ENCODE measurements at regions not wholly inside any gene's neighbourhood (a gene's known extent, or its start where the extent isn't known, plus 50 kb on each side); places are given as distances from the start of the nearest gene placed in this dataset.
"Not testable (repeated sequence)": the region's sequence is repeated elsewhere in the genome, so short reads cannot be mapped to it uniquely, and the experiment has no call there.

DNA sequence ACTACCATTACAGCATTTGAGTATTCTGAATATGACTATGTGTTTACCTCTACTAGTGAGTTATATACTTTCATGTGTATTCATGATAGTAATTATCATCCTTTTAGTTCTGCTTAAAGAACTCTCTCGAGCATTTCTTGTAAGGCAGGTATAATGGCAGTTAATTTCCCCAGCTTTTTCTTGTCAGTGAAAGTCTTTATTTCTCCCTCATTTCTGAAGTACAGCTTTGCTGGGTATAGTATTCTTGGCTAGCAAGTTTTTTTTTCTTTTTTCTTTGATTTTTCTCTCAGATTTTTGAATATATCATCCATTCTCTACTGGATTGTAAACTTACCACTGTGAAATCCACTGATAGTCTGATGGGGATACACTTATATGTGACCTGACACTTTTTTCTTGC, 165.9 kb upstream of the ARHGAP5 start:
- no peak for DNase-seq

DNA sequence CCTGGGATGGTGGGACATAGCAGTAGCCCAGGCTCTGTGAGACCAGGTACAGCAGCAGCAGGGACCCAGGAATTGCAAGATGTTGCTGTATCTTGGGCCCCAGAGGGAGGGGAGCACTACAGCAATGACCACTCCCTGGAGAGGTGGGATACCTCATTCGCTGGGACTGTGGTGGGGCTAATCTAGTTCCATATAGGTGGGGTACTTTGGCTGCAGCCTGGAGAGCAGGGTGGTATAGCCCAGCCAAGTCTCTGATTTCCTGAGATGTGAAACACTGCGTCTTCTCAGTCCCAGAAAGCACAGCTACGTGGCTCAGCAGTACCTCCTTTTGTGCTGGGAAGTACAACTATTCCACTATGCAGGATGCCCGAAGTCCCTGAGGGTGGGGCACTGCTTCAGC, 163.7 kb upstream of the ARHGAP5 start:
- DNase-seq: no peak

DNA sequence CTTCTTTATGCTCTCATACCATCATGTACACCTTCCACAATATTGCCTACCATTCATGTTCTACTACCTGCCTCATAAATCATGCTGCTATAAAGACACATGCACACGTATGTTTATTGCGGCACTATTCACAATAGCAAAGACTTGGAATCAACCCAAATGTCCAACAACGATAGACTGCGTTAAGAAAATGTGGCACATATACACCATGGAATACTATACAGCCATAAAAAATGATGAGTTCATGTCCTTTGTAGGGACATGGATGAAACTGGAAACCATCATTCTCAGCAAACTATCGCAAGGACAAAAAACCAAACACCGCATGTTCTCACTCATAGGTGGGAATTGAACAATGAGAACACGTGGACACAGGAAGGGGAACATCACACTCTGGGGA, 158.8 kb upstream of the ARHGAP5 start:
- not testable (repeated sequence) for DNase-seq

GRCh38 chr14:31920001-31920400, 157.1 kb upstream of the ARHGAP5 start:
- DNase-seq: no peak

- DNase-seq: no peak
Observed at GRCh38 chr14:31920989-31921650, 156.0 kb upstream of the ARHGAP5 start.

DNA sequence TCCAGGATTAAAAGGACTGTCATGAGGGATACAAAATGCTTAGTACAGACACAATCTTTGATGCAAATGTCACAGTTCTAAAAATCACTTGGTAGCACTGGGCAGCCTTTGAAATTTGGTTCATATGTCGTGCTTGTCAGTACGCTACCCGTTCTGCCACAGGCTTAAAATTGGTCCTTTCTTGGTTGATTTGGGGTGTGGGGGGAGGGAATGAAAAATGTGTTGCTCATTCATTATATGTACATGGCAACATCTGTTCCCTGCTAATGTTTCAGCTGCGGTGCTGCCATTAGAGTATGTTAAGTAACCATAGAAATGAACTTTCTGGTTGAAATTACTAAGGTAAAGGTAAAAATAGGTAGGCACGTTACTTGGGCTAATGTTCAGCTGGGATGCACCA, 155.4 kb upstream of the ARHGAP5 start:
- DNase-seq: no peak

GRCh38 chr14:31926123-31926522, 151.0 kb upstream of the ARHGAP5 start:
- DNase-seq: no peak

DNA sequence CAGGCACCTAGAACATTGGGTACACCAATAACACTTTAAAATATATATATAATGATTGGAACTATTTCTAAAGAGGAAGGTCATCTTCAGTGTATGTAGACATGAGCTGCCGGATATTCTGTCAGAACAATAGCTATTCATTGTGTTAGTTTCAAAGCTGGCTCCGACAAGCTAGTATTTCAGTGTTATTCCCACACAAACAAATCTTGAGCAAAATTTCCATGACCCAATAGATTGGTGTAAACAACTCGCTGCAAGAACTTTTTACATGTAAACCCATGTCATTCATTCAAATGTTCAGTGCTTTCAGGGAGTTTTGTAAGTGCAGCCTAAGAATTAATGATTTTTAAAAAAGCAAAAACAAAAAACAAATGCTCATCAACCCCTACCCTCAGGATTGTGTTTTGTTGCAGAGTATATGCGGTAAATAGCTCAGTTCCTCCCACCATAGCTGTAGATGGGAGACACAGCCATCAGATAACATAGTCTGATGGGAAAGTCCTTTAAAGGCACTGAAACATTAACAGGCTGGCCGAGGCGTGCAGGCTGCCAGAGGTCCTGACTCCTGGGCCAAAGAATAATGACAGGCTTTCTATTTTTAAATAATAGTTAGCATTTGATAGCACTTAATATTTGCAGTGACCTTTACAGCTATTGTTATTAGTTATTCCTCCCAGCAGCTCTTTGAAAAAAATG, 150.3 kb upstream of the ARHGAP5 start:
- no peak for DNase-seq

GRCh38 chr14:31927348-31927832, 149.7 kb upstream of the ARHGAP5 start:
- DNase-seq: peak in 1 of 2 donors; percentile 19

GRCh38 chr14:31930070-31930469, 147.0 kb upstream of the ARHGAP5 start:
- no peak for DNase-seq

- no peak for DNase-seq
Observed at GRCh38 chr14:31930493-31931240, 146.4 kb upstream of the ARHGAP5 start.

DNA sequence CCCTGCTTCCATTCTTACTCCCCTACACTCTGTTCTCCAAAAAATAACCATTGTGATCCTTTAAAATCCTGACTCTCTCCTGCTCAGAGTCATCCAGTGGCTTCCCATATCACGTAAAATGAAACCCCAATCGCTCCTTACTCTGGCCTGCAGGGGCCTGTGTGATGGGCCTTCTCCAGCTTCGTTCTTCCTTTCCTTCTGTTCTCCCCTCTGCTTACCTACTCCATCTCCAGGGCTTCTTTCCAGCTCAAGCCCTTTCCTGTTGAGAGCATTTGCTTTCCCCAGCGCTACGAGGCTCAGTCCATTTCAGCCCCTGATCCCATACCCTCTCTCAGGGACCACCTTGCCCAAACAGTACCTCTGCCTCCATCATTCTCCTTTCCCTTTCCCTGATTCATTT, 144.4 kb upstream of the ARHGAP5 start:
- DNase-seq: no peak

GRCh38 chr14:31933716-31934115, 143.4 kb upstream of the ARHGAP5 start:
- no peak for DNase-seq

GRCh38 chr14:31934767-31935266, 142.3 kb upstream of the ARHGAP5 start:
- DNase-seq: no peak

DNA sequence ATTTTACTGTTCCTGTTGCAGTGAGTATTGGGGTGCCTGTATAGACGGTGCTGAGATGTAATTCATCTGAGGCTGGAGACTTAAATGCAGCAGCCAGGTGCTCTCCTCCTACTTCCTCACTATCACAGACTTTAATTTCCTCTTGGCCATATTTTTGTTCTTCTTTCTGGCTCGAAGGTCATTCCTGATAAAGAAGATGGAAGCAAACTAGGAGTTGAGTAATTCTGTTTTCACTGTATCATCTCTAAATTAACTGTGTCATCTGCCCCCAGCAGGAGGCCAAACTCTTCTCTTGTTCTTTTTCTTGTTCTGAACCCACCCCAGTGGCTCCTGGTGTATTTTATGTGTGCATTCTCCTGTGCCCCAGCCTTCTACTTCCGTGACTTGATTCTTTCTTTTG, 141.7 kb upstream of the ARHGAP5 start:
- DNase-seq: no peak

DNA sequence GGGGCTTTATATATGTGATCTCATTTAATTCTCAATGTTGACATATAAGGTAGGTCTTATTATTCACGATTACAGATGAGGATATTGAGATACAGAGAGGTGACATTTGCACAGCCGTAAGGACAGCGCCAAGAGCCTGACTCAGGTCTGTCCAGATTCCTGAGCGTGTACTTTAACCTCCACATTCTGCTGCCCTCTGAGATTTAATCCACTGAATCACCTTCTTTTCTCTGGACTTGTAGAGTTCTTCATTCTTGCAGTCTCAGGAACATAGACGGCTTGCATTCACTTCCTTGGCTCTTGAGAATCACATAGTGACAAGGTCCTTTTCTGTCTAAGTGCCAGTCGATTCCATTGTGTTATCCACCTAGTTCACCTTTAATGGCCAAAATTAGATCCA, 141.0 kb upstream of the ARHGAP5 start:
- no peak for DNase-seq

DNA sequence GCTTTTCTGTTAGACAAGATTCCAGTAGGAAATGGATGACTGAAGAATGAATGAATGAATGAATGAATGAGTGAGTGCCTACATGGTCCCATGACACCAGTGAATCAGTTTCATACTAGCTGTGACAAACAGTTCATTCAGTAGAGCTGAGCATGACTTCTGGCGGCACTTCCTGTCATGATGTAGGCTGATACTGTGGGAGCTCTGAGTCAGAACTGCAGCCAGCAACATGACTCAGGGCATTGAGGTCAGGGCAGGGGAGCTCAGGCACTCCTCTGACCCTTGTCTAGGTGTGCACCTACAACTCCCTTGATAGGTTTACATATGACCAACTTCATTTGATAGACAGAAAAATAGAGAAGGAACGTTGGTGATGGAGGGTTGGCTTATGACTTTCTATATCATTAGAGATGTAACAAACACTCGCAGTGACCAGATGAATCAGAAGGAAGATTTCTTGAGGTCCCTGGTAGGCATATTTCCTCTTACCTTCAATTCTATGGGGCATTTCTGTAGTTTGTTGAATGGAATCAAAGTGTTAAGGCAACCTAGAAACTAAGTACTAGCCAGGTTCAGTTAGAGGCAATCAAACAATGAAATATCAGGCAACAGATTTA, 139.3 kb upstream of the ARHGAP5 start:
- DNase-seq: peak; percentile 45 to 53

- no peak for DNase-seq
Observed at GRCh38 chr14:31939934-31940333, 137.2 kb upstream of the ARHGAP5 start.

DNA sequence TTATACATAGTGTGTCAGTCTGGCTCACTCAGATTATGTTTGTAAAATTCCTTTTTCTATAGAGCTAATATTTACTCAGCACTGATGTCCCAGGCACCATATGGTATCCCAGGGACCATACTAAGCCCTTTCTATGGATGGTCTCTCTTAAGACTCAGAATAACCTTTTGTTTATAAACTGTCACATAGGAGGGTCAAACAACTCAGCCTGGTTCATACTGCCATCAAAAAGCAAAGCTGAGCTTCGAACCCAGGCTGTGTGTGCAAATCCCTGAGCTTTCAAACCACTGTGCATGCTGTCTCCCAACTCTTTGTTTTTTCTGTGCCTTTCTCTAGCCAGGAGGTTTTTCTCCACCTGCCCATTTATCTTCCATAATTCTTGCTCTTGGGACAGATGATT, 135.6 kb upstream of the ARHGAP5 start:
- no peak for DNase-seq

- DNase-seq: no peak
Observed at GRCh38 chr14:31942166-31942841, 134.8 kb upstream of the ARHGAP5 start.

DNA sequence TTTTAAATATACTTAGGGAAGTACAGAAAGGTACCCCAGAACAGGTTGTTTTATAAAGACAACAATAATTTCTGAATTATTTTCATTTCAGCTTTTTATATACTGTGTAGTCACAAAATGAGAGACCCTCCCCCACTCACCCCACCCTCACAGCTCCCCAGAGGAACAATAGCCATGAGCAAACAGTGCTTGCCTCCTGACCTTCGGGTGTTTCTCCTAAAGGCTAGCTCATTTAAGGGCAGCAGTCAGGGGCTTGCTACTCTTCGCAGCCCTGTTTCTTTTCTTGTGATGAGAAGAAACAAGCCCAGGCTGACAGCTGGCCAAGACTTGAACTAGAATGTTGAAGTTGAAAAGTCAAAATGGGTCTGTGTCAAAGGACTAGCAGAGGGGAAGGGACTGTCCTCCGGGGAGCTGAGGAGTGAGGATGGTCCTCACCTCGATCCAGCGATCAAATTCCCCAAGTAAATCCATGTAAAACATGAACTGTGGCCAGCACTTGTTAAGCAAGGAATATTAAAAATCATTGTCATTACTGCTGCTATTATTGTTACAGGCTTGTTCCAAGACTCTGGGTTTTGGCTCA, 133.8 kb upstream of the ARHGAP5 start:
- no peak for DNase-seq

DNA sequence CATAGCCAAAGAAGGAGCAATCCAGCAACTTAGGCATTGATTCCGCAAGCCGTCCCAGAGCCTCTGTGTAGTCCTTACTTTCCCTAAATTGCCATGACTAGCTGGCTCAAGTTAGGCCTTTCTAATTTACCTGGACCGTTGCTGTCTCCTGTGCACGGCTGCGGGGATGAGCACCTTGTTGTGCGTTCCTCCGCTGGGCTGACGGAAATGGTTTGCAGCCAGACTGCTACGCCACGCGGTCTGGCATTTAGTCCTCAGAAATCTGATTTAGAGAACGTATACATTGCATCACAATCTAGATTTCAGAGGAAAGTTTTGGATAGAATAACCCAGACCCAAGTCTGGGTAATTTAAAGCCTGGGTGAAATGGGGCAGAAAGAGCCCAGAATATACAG, 133.2 kb upstream of the ARHGAP5 start:
- no peak for DNase-seq
